Effector memory CD8-positive, alpha-beta T cell (primary cell): ENCODE measurements at regions not wholly inside any gene's neighbourhood (a gene's known extent, or its start where the extent isn't known, plus 50 kb on each side); places are given as distances from the start of the nearest gene placed in this dataset.

Experiments
- ATAC-seq: fragments of 150-1000 bp; cut with Tn5 transposase; replicated peaks from 2 replicates; pipeline ENCODE4 v1.10.0; 2021; ENCODE audit warnings: mild to moderate bottlenecking, moderate library complexity
- DNase-seq, 3 experiments: peaks; one replicate each; pipeline ENCODE4 v3.0.0; 2021
- H3K27ac Mint-ChIP-seq, 2 donors: one replicate each; pipeline ENCODE4 v1.8.0; 2022; ENCODE audit warnings: mild to moderate bottlenecking in 2 of 2, mixed read lengths in 2 of 2, moderate library complexity in 2 of 2
- H3K27me3 Mint-ChIP-seq, 2 donors: one replicate each; pipeline ENCODE4 v1.8.0; 2022; ENCODE audit warnings: mixed read lengths in 2 of 2
- H3K36me3 Mint-ChIP-seq: one replicate; pipeline ENCODE4 v1.8.0; 2022; ENCODE audit warnings: mild to moderate bottlenecking, moderate library complexity, mixed read lengths; ENCODE audit not compliant: insufficient read depth
- H3K4me1 Mint-ChIP-seq, 2 donors: one replicate each; pipeline ENCODE4 v1.8.0; 2022; ENCODE audit warnings: low read depth in 2 of 2, mixed read lengths in 2 of 2
- H3K4me3 Mint-ChIP-seq, 2 donors: one replicate each; pipeline ENCODE4 v1.8.0; 2022; ENCODE audit warnings: mild to moderate bottlenecking in 2 of 2, mixed read lengths in 2 of 2, moderate library complexity in 2 of 2
- H3K9me3 Mint-ChIP-seq, 2 donors: one replicate each; pipeline ENCODE4 v1.8.0; 2022; ENCODE audit warnings: mixed read lengths in 2 of 2

DNA sequence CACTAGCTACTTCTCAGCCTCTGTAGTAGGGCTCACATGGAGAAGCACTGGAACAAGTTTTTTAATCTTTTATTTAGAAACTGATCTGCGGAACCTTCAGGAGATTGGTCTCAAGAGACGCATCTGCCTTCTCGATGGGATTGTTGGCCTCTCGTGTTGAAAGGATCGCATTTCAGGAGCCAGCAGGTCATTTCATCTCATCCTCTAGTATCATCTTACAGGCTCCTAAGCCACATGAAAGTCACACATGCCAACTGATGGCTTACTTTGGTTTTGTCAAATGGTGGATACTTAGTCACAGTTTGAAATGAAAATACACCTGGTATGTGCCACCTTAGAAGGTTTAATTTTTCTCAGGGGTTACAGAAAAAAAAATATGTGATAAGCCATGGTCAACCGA is 1703.6 kb downstream of the EFNB2 start:
- no peaks in the 10 kb centered on the region for H3K4me1 Mint-ChIP-seq
- H3K27me3 Mint-ChIP-seq = no peaks in the 10 kb centered on the region
- ATAC-seq = no peak
- no peak overlapping the region for H3K27ac Mint-ChIP-seq
- H3K9me3 Mint-ChIP-seq = peaks cover 7% of the 10 kb centered on the region in 2 donors
- no peak for DNase-seq
- H3K4me3 Mint-ChIP-seq = no peak overlapping the region
- peaks cover 2% of the 10 kb centered on the region for H3K36me3 Mint-ChIP-seq

DNA sequence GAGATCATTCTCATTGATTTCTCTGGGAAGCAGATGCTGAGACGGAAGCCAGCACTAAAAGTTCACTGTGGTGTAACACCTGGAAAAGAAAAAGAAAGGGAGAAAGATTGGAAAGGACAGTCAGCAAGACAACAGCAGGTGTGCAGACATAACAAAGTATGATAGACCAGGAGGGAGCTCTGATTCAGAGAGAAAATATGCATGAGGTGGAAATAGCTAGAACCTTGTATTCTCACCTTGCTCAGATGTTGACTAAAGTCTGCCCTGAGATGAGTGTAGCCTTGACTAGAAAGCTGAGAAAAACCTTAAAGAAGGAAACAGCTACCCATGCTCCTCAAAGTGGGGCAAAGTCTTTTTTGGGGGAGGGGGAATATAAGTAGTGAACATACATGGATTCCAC is 1711.8 kb downstream of the EFNB2 start:
- no peak for ATAC-seq
- DNase-seq = no peak
- H3K4me3 Mint-ChIP-seq = no peak overlapping the region
- no peaks in the 10 kb centered on the region for H3K36me3 Mint-ChIP-seq
- H3K27ac Mint-ChIP-seq = no peak overlapping the region
- no peaks in the 10 kb centered on the region for H3K4me1 Mint-ChIP-seq
- no peaks in the 10 kb centered on the region for H3K27me3 Mint-ChIP-seq
- H3K9me3 Mint-ChIP-seq = peaks cover 9 to 18% of the 10 kb centered on the region in 2 donors

DNA sequence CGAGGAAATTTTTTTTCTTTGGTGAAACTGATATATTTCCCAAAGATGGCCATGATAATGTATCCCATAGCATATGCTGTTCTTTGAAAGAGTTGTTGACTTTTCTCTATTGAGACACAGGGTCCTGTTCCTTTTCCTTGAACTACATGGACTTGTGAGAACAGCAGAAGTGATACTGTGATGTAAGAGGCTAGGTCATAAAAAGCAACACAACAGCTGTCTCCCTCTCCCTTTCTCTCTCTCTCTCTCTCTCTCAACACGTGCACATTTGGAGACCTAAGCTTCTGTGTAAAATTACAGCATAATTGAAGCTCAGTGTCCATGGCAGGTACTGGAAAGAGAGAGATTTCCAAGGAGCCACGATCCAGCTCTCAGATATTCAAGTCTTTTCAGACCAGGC is 1712.4 kb downstream of the EFNB2 start:
- Mint-ChIP-seq H3K4me1 (no peaks in the 10 kb centered on the region), H3K36me3 (no peaks in the 10 kb centered on the region), H3K27ac (no peak overlapping the region), H3K9me3 (peaks cover 9 to 18% of the 10 kb centered on the region in 2 donors), H3K27me3 (no peaks in the 10 kb centered on the region), H3K4me3 (no peak overlapping the region)
- ATAC-seq (no peak), DNase-seq (no peak)

DNA sequence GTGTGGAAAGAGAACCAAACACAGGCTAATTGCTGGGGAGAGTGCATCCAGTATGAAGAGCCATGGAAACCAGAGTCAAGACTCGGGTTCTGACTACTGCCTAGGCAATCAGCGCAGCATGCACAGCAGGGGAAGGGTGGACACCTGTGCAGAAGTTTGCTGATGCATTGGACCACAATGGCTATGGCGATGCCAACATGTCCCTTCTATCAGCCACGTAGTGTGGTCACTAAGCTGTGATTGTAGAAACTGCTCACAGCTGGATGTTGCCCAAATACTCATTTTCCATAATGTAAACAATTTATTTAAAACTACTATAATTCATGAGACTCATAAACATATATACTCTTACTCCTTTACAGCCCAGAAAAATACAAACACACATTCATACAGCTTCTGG is 1718.2 kb downstream of the EFNB2 start:
- ATAC-seq = no peak
- no peaks in the 10 kb centered on the region for H3K4me1 Mint-ChIP-seq
- H3K4me3 Mint-ChIP-seq = no peak overlapping the region
- no peaks in the 10 kb centered on the region for H3K36me3 Mint-ChIP-seq
- H3K27ac Mint-ChIP-seq = no peak overlapping the region
- peaks cover 9 to 18% of the 10 kb centered on the region in 2 donors for H3K9me3 Mint-ChIP-seq
- no peak for DNase-seq
- no peaks in the 10 kb centered on the region for H3K27me3 Mint-ChIP-seq

DNA sequence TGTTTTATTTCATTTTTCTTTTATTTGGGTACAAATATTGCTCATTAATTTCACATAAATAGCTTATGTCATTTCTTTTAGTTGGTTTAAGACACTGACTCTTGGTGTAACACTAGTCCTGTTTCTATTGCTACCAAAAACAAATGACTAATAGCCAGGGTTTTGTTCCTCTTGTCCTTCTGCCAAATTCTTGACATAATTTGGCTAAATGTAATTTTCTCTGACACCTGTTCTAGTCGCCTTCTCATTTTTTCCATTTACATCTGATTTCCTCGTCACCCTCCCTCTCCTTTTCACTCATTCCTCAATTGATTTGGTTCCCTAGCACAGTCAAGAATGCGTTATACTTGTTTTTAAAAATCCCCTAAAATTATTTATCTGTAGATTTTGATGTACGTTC is 1718.7 kb downstream of the EFNB2 start:
- H3K4me3 Mint-ChIP-seq = no peak overlapping the region
- H3K36me3 Mint-ChIP-seq = no peaks in the 10 kb centered on the region
- H3K9me3 Mint-ChIP-seq = peaks cover 9 to 18% of the 10 kb centered on the region in 2 donors
- ATAC-seq = no peak
- no peak for DNase-seq
- H3K4me1 Mint-ChIP-seq = no peaks in the 10 kb centered on the region
- H3K27ac Mint-ChIP-seq = no peak overlapping the region
- no peaks in the 10 kb centered on the region for H3K27me3 Mint-ChIP-seq

DNA sequence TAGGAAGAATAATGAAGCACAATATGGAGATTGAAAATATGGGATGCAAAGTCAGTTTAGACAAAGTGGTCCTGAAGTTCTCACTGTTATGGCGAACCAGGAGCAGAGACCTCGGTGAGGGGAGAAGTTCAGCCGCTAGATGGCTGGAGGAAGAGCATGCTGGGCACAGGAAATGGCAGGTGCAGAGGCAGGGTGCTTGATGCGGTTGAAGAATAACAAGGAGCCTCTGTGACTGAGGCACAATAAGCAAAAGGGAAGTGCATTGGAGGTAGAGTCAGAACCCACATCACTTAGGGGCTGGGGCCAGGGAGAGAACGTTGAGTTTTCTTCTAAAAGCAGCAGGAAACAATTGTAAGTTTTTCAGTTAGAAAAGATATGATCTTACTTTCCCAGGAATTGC is 1725.2 kb downstream of the EFNB2 start:
- H3K4me3 Mint-ChIP-seq = no peak overlapping the region
- no peaks in the 10 kb centered on the region for H3K4me1 Mint-ChIP-seq
- no peak overlapping the region for H3K27ac Mint-ChIP-seq
- H3K36me3 Mint-ChIP-seq = no peaks in the 10 kb centered on the region
- ATAC-seq = no peak
- H3K27me3 Mint-ChIP-seq = no peaks in the 10 kb centered on the region
- peaks cover 12 to 26% of the 10 kb centered on the region in 2 donors for H3K9me3 Mint-ChIP-seq
- no peak for DNase-seq

DNA sequence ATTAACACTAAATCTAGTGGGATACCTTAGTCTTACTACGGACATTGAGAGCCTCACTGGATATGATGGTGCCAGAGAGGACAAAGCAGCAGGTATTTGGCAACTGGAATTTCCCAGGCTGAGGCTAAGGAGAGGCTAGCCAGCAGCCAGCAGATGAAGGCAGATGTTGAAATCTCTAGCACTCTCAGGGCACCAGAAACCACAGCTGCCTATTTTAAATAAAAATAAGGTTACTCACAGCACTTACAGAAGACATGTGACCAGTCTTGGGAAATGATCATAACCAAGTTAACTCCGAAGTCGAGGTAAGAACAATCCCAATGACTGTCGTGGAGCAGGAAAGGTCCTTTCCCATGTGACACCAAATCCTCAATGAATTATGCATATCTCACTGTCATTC is 1726.0 kb downstream of the EFNB2 start:
- no peak for ATAC-seq
- no peaks in the 10 kb centered on the region for H3K27me3 Mint-ChIP-seq
- peaks cover 10 to 21% of the 10 kb centered on the region in 2 donors for H3K9me3 Mint-ChIP-seq
- H3K4me1 Mint-ChIP-seq = no peaks in the 10 kb centered on the region
- no peak overlapping the region for H3K27ac Mint-ChIP-seq
- no peak overlapping the region for H3K4me3 Mint-ChIP-seq
- no peaks in the 10 kb centered on the region for H3K36me3 Mint-ChIP-seq
- DNase-seq = no peak

DNA sequence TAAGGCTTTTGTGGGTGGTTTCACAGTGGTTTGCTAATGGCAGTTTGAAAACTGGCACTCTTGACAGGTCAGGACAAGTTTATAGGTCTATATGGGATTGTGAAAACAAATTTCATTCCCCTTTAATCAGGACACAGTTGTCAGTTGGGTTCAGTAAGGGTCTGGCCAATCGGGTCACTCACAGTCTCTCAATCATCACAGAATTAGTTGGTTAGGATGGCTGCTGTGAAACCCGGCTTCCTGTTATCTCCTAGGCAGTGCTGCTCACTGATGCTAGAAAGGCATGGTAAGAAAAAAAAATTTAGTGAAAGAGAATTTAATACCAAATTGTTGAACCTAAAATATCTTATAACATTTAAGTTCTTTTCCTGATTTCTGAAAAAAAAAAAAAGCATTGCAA is 1730.1 kb downstream of the EFNB2 start:
- ATAC-seq = no peak
- peaks cover 6 to 7% of the 10 kb centered on the region in 2 donors for H3K9me3 Mint-ChIP-seq
- H3K36me3 Mint-ChIP-seq = no peaks in the 10 kb centered on the region

DNA sequence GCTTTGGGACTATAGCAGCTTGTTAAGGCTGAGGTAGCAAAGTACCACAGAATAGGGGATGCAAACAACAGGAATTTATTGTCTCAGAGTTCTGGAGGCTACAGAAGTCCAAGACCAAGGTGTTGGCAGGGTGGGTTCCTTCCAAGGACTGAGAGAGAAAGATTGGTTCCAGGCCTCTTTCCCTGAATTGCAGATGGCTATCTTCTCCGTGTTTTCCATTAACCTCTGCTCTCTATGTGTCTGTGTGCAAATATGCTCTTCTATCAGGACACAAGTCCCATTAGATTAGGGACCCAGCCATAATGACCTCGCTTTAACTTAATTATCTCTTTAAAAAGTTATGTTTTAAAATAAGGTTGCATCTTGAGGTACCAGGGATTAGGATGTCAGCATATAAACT is 1732.9 kb upstream of the SLC10A2 start:
- H3K27me3 Mint-ChIP-seq = no peaks in the 10 kb centered on the region
- no peak overlapping the region for H3K27ac Mint-ChIP-seq
- no peaks in the 10 kb centered on the region for H3K4me1 Mint-ChIP-seq
- ATAC-seq = no peak
- H3K36me3 Mint-ChIP-seq = no peaks in the 10 kb centered on the region
- H3K4me3 Mint-ChIP-seq = no peak overlapping the region
- H3K9me3 Mint-ChIP-seq = peaks cover 0 to 3% of the 10 kb centered on the region in 2 donors
- DNase-seq = no peak

More for the DNA sequence above, 1730.1 kb downstream of the EFNB2 start:
- H3K27me3 Mint-ChIP-seq = no peaks in the 10 kb centered on the region
- no peak for DNase-seq
- H3K4me1 Mint-ChIP-seq = no peaks in the 10 kb centered on the region
- no peak overlapping the region for H3K4me3 Mint-ChIP-seq
- H3K27ac Mint-ChIP-seq = no peak overlapping the region

DNA sequence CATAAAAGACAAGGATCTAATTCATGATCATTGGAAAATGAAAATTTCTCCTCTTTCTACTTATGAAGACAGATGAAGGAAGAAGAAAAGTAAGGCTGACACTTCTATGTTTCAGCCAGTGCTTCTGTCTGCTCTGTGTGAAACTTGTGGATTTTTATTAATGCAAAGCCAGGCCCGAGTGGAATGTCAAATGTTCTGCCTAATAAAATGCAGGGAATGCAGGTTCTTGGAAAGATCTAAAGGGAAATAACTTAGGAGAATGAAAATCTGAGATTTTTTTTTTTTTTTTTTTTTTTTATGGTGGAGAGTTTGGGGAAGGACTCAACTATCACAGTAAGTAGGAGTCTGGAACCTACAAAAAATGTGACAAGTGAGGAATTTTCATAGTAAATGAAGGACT is 1732.3 kb upstream of the SLC10A2 start:
- no peak for ATAC-seq
- H3K9me3 Mint-ChIP-seq = peaks cover 0 to 7% of the 10 kb centered on the region in 2 donors
- H3K27ac Mint-ChIP-seq = no peak overlapping the region
- DNase-seq = no peak
- H3K36me3 Mint-ChIP-seq = no peaks in the 10 kb centered on the region
- no peaks in the 10 kb centered on the region for H3K4me1 Mint-ChIP-seq
- H3K4me3 Mint-ChIP-seq = no peak overlapping the region
- no peaks in the 10 kb centered on the region for H3K27me3 Mint-ChIP-seq

DNA sequence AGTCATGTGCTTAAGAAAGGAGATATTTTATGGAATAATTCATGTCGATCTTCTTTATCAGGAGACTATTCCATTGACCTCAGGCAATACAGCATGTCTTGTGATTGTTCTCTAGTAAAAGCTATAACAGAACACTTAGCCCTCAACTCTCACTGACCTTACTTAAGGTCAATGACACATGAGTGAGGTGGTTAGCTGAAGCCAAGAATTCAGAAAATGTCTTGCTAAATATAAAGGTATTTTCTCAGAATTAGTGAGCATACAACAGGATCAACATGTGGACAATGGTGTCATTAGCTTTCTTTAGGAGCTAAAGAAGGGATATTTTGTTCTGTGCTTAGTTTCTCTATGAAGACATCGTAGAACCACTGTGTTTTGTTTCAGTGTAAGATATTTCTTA is 1730.4 kb upstream of the SLC10A2 start:
- H3K27ac Mint-ChIP-seq = no peak overlapping the region
- H3K27me3 Mint-ChIP-seq = no peaks in the 10 kb centered on the region
- no peak overlapping the region for H3K4me3 Mint-ChIP-seq
- peaks cover 7 to 9% of the 10 kb centered on the region in 2 donors for H3K9me3 Mint-ChIP-seq
- DNase-seq (no peak), ATAC-seq (no peak)
- H3K36me3 Mint-ChIP-seq = no peaks in the 10 kb centered on the region
- H3K4me1 Mint-ChIP-seq = no peaks in the 10 kb centered on the region

DNA sequence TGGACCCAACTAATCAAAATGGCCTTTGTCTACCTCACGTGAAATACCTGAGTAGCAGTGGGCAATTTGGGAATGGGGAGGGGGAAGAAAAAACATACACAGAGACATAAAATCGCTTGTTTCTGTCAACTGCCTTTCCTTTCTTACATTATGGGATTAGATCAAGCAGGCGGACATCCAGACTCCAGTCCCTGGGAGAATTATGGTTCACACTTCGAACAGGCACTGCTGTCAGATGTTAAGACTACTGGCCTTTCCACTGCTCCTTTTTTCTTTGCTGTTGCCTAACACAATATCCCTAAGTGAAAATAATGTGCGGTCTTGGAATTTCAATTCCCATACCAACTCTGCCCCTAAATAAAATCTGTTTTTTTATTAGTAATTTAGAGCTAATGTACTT is 1719.7 kb upstream of the SLC10A2 start:
- ATAC-seq = no peak
- H3K36me3 Mint-ChIP-seq = no peaks in the 10 kb centered on the region
- no peaks in the 10 kb centered on the region for H3K4me1 Mint-ChIP-seq

DNA sequence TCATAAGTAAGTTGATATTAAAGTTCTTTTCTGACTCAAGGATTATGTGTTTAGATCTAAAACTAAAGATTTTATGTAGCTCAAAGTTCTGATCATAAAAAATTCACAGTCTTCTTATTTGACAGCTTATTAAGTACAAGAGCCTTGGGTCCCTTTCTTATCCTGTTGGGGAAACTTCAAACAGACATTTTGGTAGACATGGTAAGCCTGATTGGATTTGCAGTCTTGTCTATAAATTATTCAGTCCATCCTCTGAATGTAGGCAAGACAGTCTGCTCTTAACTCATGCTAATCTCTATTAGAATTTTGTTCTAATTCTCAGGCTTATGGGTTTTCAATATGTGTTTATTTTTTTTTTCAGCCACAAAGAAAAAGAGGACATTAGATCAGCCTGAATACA is 1718.7 kb upstream of the SLC10A2 start:
- H3K36me3 Mint-ChIP-seq = no peaks in the 10 kb centered on the region
- no peak overlapping the region for H3K27ac Mint-ChIP-seq
- no peaks in the 10 kb centered on the region for H3K4me1 Mint-ChIP-seq
- ATAC-seq = no peak
- H3K4me3 Mint-ChIP-seq = no peak overlapping the region
- no peak for DNase-seq
- H3K9me3 Mint-ChIP-seq = peaks cover 6 to 7% of the 10 kb centered on the region in 2 donors
- no peaks in the 10 kb centered on the region for H3K27me3 Mint-ChIP-seq

More for the DNA sequence above, 1719.7 kb upstream of the SLC10A2 start:
- no peak for DNase-seq
- Mint-ChIP-seq H3K4me3 (no peak overlapping the region), H3K27ac (no peak overlapping the region), H3K27me3 (no peaks in the 10 kb centered on the region), H3K9me3 (peaks cover under 1 to 5% of the 10 kb centered on the region in 2 donors)

DNA sequence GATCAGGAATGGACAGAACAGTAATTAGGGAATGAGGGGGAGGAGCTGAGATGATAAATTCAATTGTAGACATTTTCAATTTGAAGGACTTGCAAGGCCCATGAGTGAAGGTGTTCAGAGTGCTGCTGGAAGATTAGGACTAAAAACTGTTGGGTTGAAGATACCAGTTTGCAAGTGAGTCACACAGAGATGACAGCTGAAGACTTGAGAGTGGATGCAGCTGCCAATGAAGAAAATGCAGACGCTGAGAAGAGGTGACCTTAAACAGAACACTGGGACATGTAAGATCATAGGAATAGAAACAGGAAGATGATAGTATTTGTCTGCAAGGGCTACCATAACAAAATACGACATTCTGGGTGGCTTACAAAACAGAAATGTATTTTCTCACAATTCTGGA is 1716.5 kb upstream of the SLC10A2 start:
- no peak for DNase-seq
- Mint-ChIP-seq H3K4me1 (no peaks in the 10 kb centered on the region), H3K27me3 (no peaks in the 10 kb centered on the region), H3K36me3 (no peaks in the 10 kb centered on the region), H3K27ac (no peak overlapping the region), H3K9me3 (peaks cover 6 to 7% of the 10 kb centered on the region in 2 donors), H3K4me3 (no peak overlapping the region)
- no peak for ATAC-seq
